ENCODE measurements at regions not wholly inside any gene's neighbourhood (a gene's known extent, or its start where the extent isn't known, plus 50 kb on each side); places are given as distances from the start of the nearest gene placed in this dataset.

DNA sequence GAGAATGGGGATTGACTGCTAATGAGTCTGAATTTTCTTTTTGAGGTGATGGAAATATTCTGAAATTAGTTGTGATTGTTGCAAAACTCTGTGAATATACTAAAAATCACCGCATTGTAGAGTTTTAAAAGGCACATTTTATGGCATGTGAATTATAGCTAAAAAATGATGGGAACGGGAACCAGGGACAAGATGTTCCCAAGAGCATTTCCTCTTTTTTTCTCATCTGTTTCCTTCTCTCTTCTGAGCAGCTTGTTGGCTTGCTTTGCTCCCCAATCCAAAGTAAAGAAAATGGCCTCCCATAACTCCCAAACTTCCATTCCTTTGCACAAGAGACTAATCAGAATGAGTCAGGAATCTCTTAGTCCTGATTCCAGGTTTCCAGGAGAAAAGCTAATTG lies 459.2 kb downstream of the TSHZ3 start:
- DNase-seq = no peak

DNA sequence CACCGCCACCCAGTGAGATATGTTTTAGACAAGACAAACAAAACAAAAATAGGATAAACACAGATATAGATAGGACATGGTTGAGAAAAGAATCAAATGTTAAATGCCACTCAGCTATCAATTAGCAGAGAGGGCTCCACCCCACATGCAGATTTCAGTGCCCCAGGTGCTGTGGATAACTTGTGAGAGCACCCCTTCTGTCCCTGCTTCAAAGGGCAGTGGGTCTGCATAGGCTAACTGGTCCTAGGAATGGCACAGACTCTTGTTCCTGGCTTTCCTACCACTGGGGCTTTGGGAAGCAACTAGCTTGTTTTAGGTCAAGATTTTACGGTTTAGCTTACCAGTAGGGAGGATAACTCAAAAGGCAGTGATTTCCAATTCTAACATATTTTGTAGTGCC lies 460.3 kb downstream of the TSHZ3 start:
- DNase-seq = no peak

DNA sequence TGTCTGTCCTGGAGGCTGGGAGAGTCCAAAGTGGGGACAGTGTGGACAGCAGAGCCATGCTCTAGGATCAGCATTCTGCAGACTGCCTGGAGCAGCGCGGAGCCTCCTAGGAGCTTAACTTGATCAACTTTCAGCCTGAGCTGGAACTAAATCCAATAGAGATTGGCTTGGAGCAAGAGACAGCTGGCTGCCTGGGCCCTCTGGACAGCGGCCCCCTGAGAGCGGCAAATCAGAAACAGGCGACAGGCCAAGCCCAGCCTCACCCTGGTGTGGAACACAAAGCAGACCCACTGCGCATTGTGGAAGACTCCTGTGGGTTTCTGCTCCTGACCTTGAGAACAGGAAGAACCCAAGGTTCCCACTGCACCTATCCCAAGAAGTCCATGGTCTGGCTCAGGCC lies 462.2 kb downstream of the TSHZ3 start:
- DNase-seq = no peak

GRCh38 chr19:30886222-30886621 lies 463.0 kb downstream of the TSHZ3 start:
- DNase-seq = no peak

GRCh38 chr19:30884146-30884812 lies 465.0 kb downstream of the TSHZ3 start:
- no peak for DNase-seq

DNA sequence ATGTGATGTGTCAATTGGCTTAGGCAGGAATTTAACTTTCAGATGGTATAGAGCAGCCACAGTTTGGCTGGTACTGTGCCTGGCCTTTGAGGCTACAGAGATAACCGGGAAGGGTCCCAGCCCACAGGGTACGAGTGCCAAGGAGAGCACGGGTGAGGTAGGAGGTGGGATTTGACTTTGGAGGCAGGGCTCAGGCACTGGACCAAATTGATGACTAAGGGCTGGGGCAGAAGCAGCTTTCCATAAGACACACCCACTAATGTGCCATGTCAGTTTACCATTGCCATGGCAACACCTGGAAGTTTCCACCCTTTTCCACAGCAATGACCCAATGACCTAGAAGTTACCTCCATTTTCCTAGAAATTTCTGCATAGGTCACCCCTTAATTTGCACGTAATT lies 466.2 kb downstream of the TSHZ3 start:
- DNase-seq = no peak

DNA sequence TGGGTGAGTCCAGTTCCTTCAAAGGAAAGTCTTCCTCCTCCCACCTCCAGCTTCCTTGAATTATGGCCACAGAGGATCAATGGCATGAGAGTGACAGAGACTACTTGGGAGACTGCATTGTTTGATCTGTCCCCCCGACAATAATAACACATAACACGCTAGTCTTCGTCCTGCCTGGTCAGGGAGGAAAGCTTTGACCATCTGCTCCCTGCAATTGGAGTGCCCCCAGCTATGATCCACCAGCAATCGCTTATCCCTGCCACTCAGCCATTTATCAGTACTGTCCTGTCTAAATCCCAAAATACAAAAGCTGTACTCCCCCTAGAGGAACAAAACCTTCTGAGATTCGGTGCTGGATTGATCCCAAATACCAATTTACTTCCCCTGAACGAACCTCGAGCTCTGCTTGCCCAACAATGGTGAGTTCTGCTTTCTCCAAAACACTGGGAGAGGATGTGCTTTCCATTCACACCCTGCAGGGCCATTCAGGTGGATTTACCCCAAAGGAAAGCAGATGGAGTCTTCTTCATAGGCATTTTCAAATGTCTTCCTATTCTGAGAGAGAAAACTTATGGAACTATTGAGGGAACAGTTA lies 466.7 kb downstream of the TSHZ3 start:
- no peak for DNase-seq

DNA sequence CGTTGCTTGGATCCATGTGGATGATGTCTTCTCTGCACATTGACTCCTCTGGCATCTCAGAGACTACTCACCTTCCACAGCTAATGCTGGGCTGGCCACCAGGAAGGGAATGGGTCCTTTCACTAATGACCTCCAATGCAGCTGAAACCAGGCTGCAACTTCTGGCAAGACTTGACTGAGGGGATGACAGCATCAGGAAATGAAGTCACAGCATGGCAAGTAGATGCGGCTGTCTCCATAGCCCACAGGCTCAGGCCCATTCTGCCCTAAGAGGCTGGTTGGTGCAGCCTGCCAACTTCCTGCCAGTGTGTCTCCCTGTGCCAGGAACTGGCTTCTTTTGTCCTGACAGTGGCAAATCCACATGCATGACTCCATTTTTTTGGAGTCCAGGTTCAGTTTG lies 467.3 kb downstream of the TSHZ3 start:
- no peak for DNase-seq

DNA sequence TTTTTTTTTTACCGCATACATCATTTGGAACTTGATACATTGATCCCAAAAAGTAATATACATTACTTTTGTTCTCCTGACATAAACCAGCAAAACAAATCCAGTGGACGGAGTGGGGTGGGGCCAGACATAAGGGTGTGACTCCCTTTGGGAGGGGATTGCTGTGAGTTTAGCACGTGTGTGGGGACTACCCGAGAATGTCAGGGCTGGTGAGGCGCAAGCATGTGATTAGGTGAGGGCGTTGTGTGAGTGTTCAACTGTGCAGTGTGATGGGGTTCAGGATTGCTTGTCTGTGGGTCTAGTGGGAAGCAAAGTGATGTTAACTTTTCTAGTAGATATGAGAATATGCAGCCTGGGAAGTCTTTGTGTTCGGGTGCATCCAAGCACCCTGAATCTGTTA lies 468.0 kb downstream of the TSHZ3 start:
- no peak for DNase-seq

- no peak for DNase-seq
Observed at GRCh38 chr19:30880551-30880950, 468.7 kb downstream of the TSHZ3 start.

DNA sequence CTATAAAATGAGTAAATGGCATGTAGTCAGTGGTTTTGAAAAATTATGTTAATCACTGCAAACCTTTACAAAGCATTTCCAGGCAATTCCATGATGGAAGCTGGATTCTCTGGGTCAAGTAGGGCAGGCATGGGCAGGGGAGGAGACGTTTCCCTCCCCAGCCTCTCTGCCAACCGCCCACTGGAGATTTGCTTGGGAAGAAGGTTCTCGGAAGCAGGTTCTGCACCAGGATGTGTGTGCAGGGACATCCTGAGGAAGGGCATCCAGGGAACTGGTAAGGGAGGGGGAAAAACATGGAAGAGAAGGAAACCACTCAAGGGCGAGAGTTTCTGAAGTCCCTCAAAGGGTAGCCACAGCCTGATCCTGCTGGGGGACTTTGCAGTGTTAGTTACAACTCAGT lies 469.1 kb downstream of the TSHZ3 start:
- no peak for DNase-seq

- DNase-seq = no peak
Observed at GRCh38 chr19:30879736-30880135, 469.5 kb downstream of the TSHZ3 start.

DNA sequence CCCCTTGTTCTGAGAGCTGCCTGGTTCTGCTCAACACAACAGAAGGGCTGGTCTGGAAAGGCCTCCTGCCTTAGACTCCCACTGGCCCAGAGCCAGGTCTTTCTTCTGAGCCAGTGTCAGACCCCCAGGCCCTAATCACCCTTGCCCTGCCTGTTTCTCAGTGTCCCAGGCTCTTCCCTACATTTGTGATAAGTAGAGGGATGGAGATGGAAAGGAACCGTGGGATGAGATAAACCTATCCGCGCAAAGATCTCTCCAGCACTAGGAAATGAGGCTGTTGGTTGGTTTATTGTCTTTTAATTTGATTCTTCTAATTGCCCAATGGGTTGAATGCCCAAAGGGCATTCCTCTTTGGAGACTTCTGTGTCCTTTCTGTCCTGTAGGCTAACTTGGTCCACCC lies 470.0 kb downstream of the TSHZ3 start:
- DNase-seq = no peak

GRCh38 chr19:30878495-30878894 lies 470.7 kb downstream of the TSHZ3 start:
- no peak for DNase-seq

DNA sequence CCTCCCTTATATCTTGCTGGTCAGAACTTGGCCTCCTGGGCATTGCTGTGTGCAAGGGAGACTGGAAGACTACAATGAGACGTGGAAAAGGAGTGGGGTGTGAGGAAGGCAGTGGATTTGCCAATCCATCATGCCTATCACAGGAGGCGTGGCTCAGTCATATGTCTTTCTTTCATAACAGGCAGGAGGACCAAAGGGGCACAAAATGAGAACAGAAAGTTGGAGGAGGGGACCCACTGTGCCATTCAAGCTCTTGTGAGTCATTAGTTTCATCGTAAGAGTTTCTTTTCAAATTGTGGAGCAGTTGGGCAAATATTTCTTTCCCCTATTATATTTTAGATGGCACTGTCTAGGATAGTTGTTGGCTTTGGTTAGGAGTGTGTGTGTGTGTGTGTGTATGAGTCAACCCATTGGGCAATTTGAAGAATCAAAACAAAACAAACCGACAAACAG lies 471.5 kb downstream of the TSHZ3 start:
- DNase-seq = no peak

GRCh38 chr19:30873691-30874090 lies 475.5 kb downstream of the TSHZ3 start:
- no peak for DNase-seq

DNA sequence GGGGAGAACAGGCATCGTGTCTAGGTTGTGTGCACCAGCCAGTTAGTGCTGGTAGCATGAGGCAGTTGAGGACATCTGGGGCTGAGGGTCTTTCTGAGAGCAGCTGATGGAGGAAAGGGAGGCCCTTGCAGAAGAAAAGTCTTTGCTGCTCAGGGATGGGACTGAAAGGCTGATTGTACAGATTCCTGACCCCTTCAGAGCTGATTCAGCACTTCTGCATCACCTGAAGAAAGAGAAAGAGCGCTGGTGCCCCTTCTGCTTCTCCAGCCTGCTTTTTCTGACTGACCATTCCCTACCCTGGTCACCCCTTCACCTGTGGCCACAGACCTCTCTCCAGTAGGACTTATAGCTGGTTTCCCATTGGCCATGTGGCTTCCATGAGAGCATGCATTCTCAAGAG lies 476.2 kb downstream of the TSHZ3 start:
- DNase-seq = no peak

DNA sequence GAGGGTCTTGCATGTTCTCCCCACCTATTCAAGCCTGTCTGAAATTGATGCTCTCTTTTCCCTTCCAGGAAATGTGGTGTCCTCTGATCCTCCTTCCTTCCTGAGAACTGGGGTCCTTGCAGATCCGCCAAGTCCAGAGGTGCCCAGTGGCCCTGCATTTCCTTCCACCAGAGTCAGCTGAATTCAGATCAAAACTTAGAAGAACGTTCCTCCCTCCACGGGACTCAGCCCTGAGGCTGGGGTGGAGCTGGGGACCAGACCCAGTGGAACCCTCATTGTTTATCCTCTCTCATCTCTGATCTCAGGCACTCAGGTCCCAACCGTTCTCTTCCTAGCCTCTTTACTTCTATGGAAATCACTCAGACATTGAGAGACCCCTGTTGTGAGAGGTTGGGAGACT lies 477.3 kb downstream of the TSHZ3 start:
- no peak for DNase-seq

DNA sequence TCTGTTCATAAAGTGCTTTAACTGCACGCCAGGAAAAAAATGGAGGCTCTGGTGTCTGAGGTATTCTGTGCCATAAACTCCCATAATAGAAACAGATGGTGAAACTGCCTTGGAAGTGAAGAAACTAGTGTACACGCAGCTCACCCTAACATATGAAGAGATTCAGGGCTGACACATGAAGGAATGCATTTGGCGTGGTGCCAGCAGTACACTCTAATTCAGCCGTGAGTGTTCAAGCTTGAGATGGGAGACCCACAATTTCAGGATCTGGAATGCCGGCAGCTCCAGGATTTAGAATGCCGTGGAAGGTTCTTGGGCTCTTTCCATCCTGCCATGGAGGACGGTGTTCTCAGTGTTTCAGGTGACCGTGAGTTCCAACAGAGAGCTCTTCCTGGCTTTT lies 478.4 kb downstream of the TSHZ3 start:
- DNase-seq = no peak

- DNase-seq = no peak
Observed at GRCh38 chr19:30865511-30865910, 483.7 kb downstream of the TSHZ3 start.

- DNase-seq = no peak
Observed at GRCh38 chr19:30864391-30865215, 484.6 kb downstream of the TSHZ3 start.

DNA sequence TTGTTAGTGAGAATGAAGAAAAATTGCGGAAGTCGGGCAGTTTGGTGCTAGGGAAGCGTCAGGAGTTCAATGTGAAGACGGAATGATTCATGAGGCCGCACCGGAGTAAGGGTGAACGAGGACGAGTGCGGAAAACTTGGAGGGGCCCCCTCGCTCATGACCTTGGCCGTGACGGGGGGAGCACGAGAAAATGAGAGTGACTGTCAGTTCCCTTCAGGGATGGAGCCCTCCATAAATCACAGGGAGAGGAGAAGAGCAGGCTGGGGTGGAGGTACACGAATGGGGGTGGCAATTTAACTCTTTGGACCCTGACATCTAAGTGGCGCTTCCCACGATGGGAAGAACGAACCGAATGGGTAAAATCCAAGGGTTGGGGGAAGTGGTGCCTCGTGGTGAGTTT lies 486.4 kb downstream of the TSHZ3 start:
- DNase-seq = no peak

DNA sequence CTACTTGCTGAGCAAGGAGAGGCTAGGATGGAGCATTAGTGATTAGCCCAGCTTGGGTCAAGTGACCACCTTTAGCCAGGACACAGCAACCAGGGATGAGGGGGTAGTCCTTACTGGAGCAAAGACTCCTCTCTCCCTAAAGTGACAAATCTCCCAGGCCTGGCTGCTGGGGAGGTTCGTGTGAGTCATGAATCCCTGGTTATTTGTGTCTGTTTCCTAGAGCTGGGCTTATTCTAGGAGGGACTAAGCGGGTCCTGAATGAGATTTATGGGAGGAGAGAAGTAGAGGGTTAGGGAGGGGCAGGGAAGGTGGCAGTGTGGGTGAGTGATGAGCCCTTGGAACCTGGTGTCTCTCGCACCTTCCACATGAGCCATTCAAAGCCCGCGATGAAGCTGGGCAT lies 487.3 kb downstream of the TSHZ3 start:
- DNase-seq = no peak

DNA sequence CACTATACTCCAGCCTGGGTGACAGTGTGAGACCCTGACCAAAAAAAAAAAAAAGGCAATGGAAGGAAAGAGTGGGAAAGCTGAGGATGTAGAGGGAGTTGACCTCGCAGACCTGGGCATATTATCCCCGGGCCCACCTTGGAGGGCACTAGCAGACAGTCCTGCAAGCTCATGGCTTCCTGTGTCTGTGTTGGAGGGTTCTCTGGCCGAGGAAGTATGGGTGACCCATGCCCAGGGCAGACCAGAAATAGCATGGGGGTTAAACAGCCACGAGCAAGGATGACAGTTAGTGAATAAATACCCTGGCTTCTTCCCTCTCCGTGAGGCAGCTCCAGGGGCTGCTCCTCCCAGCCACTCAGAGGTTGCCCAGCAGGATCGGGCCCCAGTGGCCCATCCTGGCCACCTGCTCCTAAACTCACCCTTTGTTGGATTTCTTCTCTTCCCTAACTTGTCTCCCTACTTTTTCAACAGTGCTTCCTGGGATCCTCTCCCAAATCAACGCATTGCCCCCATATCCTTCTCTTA lies 485.8 kb downstream of the ZNF536 start:
- no peak for DNase-seq
